ENCODE measurements at regions not wholly inside any gene's neighbourhood (a gene's known extent, or its start where the extent isn't known, plus 50 kb on each side); places are given as distances from the start of the nearest gene placed in this dataset.

GRCh38 chr13:47511647-47512046, 489.4 kb downstream of the SUCLA2 start:
- H3K4me2 ChIP-seq (ENCODE audit: unreplicated experiment), result no peak overlapping the region
- no peak for DNase-seq
- H2AFZ ChIP-seq, result no peak overlapping the region
- 85 to 89% methylated on average over 1 of the region's 1 CpG for WGBS, 2 experiments (ENCODE audit: low coverage in 1 of 2, low lambda C conversion rate in 2 of 2, missing lambda C conversion rate in 2 of 2)
- in situ Hi-C loops (cut with MboI), result no loop called here
- no peaks in the 10 kb centered on the region for H3K36me3 ChIP-seq (ENCODE audit: low read depth)
- no peaks in the 10 kb centered on the region for H3K79me2 ChIP-seq (ENCODE audit: insufficient read depth)
- H3K4me3 ChIP-seq, result no peak overlapping the region
- H3K9ac ChIP-seq, result no peak overlapping the region
- no peaks in the 10 kb centered on the region for H4K20me1 ChIP-seq (ENCODE audit: insufficient read depth)
- H3K27ac ChIP-seq, result no peak overlapping the region
- H3K9me3 ChIP-seq (ENCODE audit: low read depth), result no peaks in the 10 kb centered on the region
- TF ChIP-seq EZH2phosphoT487 (IDR thresholded peaks at IDR 0.05; ENCODE audit: insufficient read depth, low read depth), result no peak
- no peak for TF ChIP-seq EZH2 (IDR thresholded peaks at IDR 0.05; ENCODE audit: insufficient read depth, poor library complexity, severe bottlenecking)
- no peaks in the 10 kb centered on the region for H3F3A ChIP-seq (ENCODE audit: insufficient read depth)
- H3K4me1 ChIP-seq (ENCODE audit: insufficient read depth), result no peaks in the 10 kb centered on the region
- no peaks in the 10 kb centered on the region for H3K27me3 ChIP-seq (replicated peaks; ENCODE audit: insufficient read depth)
- H3K9me2 ChIP-seq (ENCODE audit: insufficient read depth), result no peaks in the 10 kb centered on the region

- Histone ChIP-seq H3K36me3 (ENCODE audit: low read depth) (no peaks in the 10 kb centered on the region), H3K9ac (no peak overlapping the region), H4K20me1 (ENCODE audit: insufficient read depth) (no peaks in the 10 kb centered on the region), H3K79me2 (ENCODE audit: insufficient read depth) (no peaks in the 10 kb centered on the region), H3K4me2 (ENCODE audit: unreplicated experiment) (no peak overlapping the region), H3F3A (ENCODE audit: insufficient read depth) (no peaks in the 10 kb centered on the region), H3K4me1 (ENCODE audit: insufficient read depth) (no peaks in the 10 kb centered on the region), H3K27ac (no peak overlapping the region), H3K9me3 (ENCODE audit: low read depth) (no peaks in the 10 kb centered on the region), H2AFZ (no peak overlapping the region), H3K27me3 (replicated peaks; ENCODE audit: insufficient read depth) (no peaks in the 10 kb centered on the region), H3K4me3 (no peak overlapping the region), H3K9me2 (ENCODE audit: insufficient read depth) (no peaks in the 10 kb centered on the region)
- in situ Hi-C loops (cut with MboI), result no loop called here
- TF ChIP-seq EZH2 (IDR thresholded peaks at IDR 0.05; ENCODE audit: insufficient read depth, poor library complexity, severe bottlenecking) (no peak), EZH2phosphoT487 (IDR thresholded peaks at IDR 0.05; ENCODE audit: insufficient read depth, low read depth) (no peak)
- no peak for DNase-seq
- 95 to 96% methylated on average over 5 of the region's 5 CpGs for WGBS, 2 experiments (ENCODE audit: low coverage in 1 of 2, low lambda C conversion rate in 2 of 2, missing lambda C conversion rate in 2 of 2)
Observed at GRCh38 chr13:47508527-47509228, 492.4 kb downstream of the SUCLA2 start.

- DNase-seq, result no peak
- Histone ChIP-seq H3K4me1 (ENCODE audit: insufficient read depth) (peaks cover 15% of the 10 kb centered on the region), H2AFZ (no peak overlapping the region), H3K4me3 (no peak overlapping the region), H3K27ac (no peak overlapping the region), H3K79me2 (ENCODE audit: insufficient read depth) (no peaks in the 10 kb centered on the region), H3F3A (ENCODE audit: insufficient read depth) (peaks cover 15% of the 10 kb centered on the region; the same call in 1 of the 2 replicates), H3K36me3 (ENCODE audit: low read depth) (no peaks in the 10 kb centered on the region), H3K4me2 (ENCODE audit: unreplicated experiment) (no peak overlapping the region), H3K9ac (no peak overlapping the region), H3K9me3 (ENCODE audit: low read depth) (no peaks in the 10 kb centered on the region), H4K20me1 (ENCODE audit: insufficient read depth) (no peaks in the 10 kb centered on the region), H3K9me2 (ENCODE audit: insufficient read depth) (no peaks in the 10 kb centered on the region), H3K27me3 (replicated peaks; ENCODE audit: insufficient read depth) (no peaks in the 10 kb centered on the region)
- WGBS, 2 experiments (ENCODE audit: low coverage in 1 of 2, low lambda C conversion rate in 2 of 2, missing lambda C conversion rate in 2 of 2), result 68 to 79% methylated on average over 2 of the region's 2 CpGs
- TF ChIP-seq EZH2 (IDR thresholded peaks at IDR 0.05; ENCODE audit: insufficient read depth, poor library complexity, severe bottlenecking) (no peak), EZH2phosphoT487 (IDR thresholded peaks at IDR 0.05; ENCODE audit: insufficient read depth, low read depth) (no peak)
- in situ Hi-C loops (cut with MboI), result no loop called here
Observed at GRCh38 chr13:47503475-47503874, 497.6 kb downstream of the SUCLA2 start.

- Histone ChIP-seq H3K4me2 (ENCODE audit: unreplicated experiment) (no peak overlapping the region), H3K9ac (no peak overlapping the region), H3K27ac (no peak overlapping the region), H3K4me3 (no peak overlapping the region), H3K79me2 (ENCODE audit: insufficient read depth) (no peaks in the 10 kb centered on the region), H3K9me3 (ENCODE audit: low read depth) (no peaks in the 10 kb centered on the region), H3K27me3 (replicated peaks; ENCODE audit: insufficient read depth) (no peaks in the 10 kb centered on the region), H4K20me1 (ENCODE audit: insufficient read depth) (no peaks in the 10 kb centered on the region), H3K9me2 (ENCODE audit: insufficient read depth) (no peaks in the 10 kb centered on the region), H2AFZ (no peak overlapping the region), H3F3A (ENCODE audit: insufficient read depth) (peaks cover 15% of the 10 kb centered on the region; the same call in 1 of the 2 replicates), H3K36me3 (ENCODE audit: low read depth) (no peaks in the 10 kb centered on the region), H3K4me1 (ENCODE audit: insufficient read depth) (peaks cover 15% of the 10 kb centered on the region)
- WGBS, 2 experiments (ENCODE audit: low coverage in 1 of 2, low lambda C conversion rate in 2 of 2, missing lambda C conversion rate in 2 of 2), result 88 to 93% methylated on average over 2 of the region's 2 CpGs
- in situ Hi-C loops (cut with MboI), result no loop called here
- TF ChIP-seq EZH2 (IDR thresholded peaks at IDR 0.05; ENCODE audit: insufficient read depth, poor library complexity, severe bottlenecking), result no peak
- TF ChIP-seq EZH2phosphoT487 (IDR thresholded peaks at IDR 0.05; ENCODE audit: insufficient read depth, low read depth), result no peak
- no peak for DNase-seq
Observed at GRCh38 chr13:47502166-47502565, 498.9 kb downstream of the SUCLA2 start.
